IMR-90 (cell line): ENCODE measurements at regions not wholly inside any gene's neighbourhood (a gene's known extent, or its start where the extent isn't known, plus 50 kb on each side); places are given as distances from the start of the nearest gene placed in this dataset.

Source experiments
- ATAC-seq: fragments of 200-7000 bp; cut with Tn5 transposase; 2 replicates; pipeline ENCODE4 v1.9.1; 2020; ENCODE audit warnings: low read depth, mild to moderate bottlenecking, moderate library complexity
- BruUV-seq: library from RNA; stranded (reverse); fragments of 400-500 nt; replicated peaks from 2 replicates; lab custom pipeline; 2021; lab: Mats Ljungman, UMichigan
- CTCF ChIA-PET: fragments of 300-600 bp; formaldehyde crosslinking; extraction: SDS; loops from one replicate; lab custom pipeline; 2021; ENCODE audit warnings: antibody characterized with exemption; lab: Yijun Ruan, JAX
- POLR2A ChIA-PET: fragments of 300-600 bp; sonication (Branson Sonifier 250); formaldehyde crosslinking; loops from one replicate; lab custom pipeline; 2022; ENCODE audit warnings: antibody characterized with exemption; ENCODE audit not compliant: unreplicated experiment; lab: Charles Lee
- DNase-seq: peaks from one replicate; pipeline ENCODE4 v3.0.0; 2013
- H2AFZ ChIP-seq: replicated peaks from 2 replicates; pipeline ENCODE3; 2013; ENCODE audit warnings: low read length, mild to moderate bottlenecking; ENCODE audit not compliant: poor library complexity
- H2AK5ac ChIP-seq: 2 replicates; pipeline ENCODE4 v1.6.1; 2013; ENCODE audit warnings: low read depth, low read length, inconsistent platforms
- H2AK9ac ChIP-seq: replicated peaks from 2 replicates; pipeline ENCODE3; 2013; ENCODE audit warnings: mild to moderate bottlenecking, low read depth, low read length, moderate library complexity; ENCODE audit not compliant: poor library complexity
- H2BK120ac ChIP-seq: 2 replicates; pipeline ENCODE4 v1.6.1; 2013; ENCODE audit warnings: low read depth, low read length, inconsistent platforms
- H2BK15ac ChIP-seq: 3 replicates; pipeline ENCODE4 v1.6.1; 2013; ENCODE audit warnings: low read depth, low read length, inconsistent platforms
- H2BK20ac ChIP-seq: 2 replicates; pipeline ENCODE4 v1.6.1; 2013; ENCODE audit warnings: low read depth, mild to moderate bottlenecking, inconsistent platforms, low read length, moderate library complexity
- H2BK5ac ChIP-seq: 2 replicates; pipeline ENCODE4 v1.6.1; 2013; ENCODE audit warnings: mild to moderate bottlenecking, low read depth, low read length, inconsistent platforms; ENCODE audit not compliant: poor library complexity, severe bottlenecking
- H3K14ac ChIP-seq: replicated peaks from 2 replicates; pipeline ENCODE4 v1.6.1; 2013; ENCODE audit warnings: low read depth, low read length, inconsistent platforms
- H3K18ac ChIP-seq: 2 replicates; pipeline ENCODE4 v1.6.1; 2013; ENCODE audit warnings: low read depth, low read length, control low read depth
- H3K23ac ChIP-seq: 2 replicates; pipeline ENCODE4 v1.6.1; 2013; ENCODE audit warnings: low read depth, low read length, inconsistent platforms
- H3K27ac ChIP-seq: 2 replicates; pipeline ENCODE4 v1.5.1; 2013; ENCODE audit warnings: mild to moderate bottlenecking, control low read depth, low read length; ENCODE audit not compliant: insufficient read depth
- H3K27me3 ChIP-seq: 2 replicates; pipeline ENCODE4 v1.6.1; 2013; ENCODE audit warnings: low read length; ENCODE audit not compliant: control insufficient read depth, insufficient read depth
- H3K36me3 ChIP-seq: 2 replicates; pipeline ENCODE4 v1.6.1; 2013; ENCODE audit warnings: low read length, mixed read lengths; ENCODE audit not compliant: control insufficient read depth, insufficient read depth
- H3K4ac ChIP-seq: 2 replicates; pipeline ENCODE4 v1.6.1; 2013; ENCODE audit warnings: low read depth, low read length, inconsistent platforms
- H3K4me1 ChIP-seq: 2 replicates; pipeline ENCODE4 v1.6.1; 2013; ENCODE audit warnings: low read length, mixed read lengths; ENCODE audit not compliant: control insufficient read depth, insufficient read depth
- H3K4me2 ChIP-seq: 2 replicates; pipeline ENCODE4 v1.6.1; 2013; ENCODE audit warnings: low read depth, mild to moderate bottlenecking, control low read depth, low read length, moderate library complexity
- H3K4me3 ChIP-seq: 2 replicates; pipeline ENCODE4 v1.5.1; 2013; ENCODE audit warnings: low read depth, mild to moderate bottlenecking, control low read depth, low read length, moderate library complexity; ENCODE audit not compliant: insufficient read depth
- H3K56ac ChIP-seq: 2 replicates; pipeline ENCODE4 v1.6.1; 2013; ENCODE audit warnings: low read length, inconsistent platforms; ENCODE audit not compliant: insufficient read depth; ENCODE audit errors: extremely low read depth
- H3K79me1 ChIP-seq, 2 experiments: 2 replicates each; pipeline ENCODE4 v1.6.1; 2013; ENCODE audit warnings: low read length in 2 of 2, inconsistent platforms in 1 of 2, low read depth in 1 of 2
- H3K9ac ChIP-seq: 2 replicates; pipeline ENCODE4 v1.6.1; 2013; ENCODE audit warnings: low read depth, low read length, control low read depth
- H3K9me1 ChIP-seq: 2 replicates; pipeline ENCODE4 v1.6.1; 2013; ENCODE audit warnings: low read length, inconsistent platforms; ENCODE audit not compliant: insufficient read depth
- H3K9me3 ChIP-seq: 2 replicates; pipeline ENCODE4 v1.6.1; 2013; ENCODE audit warnings: low read length; ENCODE audit not compliant: control insufficient read depth, insufficient read depth
- H4K20me1 ChIP-seq: 2 replicates; pipeline ENCODE4 v1.6.1; 2013; ENCODE audit warnings: low read length, inconsistent platforms; ENCODE audit not compliant: insufficient read depth
- H4K5ac ChIP-seq: 2 replicates; pipeline ENCODE4 v1.6.1; 2013; ENCODE audit warnings: mild to moderate bottlenecking, low read depth, low read length, control low read depth
- H4K8ac ChIP-seq, 2 experiments: 2 replicates each; pipeline ENCODE4 v1.6.1; 2013; ENCODE audit warnings: low read depth in 2 of 2, low read length in 2 of 2, control low read depth in 1 of 2, inconsistent platforms in 1 of 2
- H4K91ac ChIP-seq: 2 replicates; pipeline ENCODE4 v1.6.1; 2013; ENCODE audit warnings: low read depth, low read length, inconsistent platforms; ENCODE audit not compliant: insufficient read depth
- CHD1 ChIP-seq: IDR thresholded peaks from 2 replicates; pipeline ENCODE4 v1.6.1; 2012; ENCODE audit warnings: low read depth, low read length, improper control_type of control experiment
- NFE2L2 ChIP-seq: fragments of 150-350 bp; IDR thresholded peaks from 2 replicates; pipeline ENCODE4 v1.6.1; 2016; ENCODE audit warnings: low read depth, mild to moderate bottlenecking, low read length
- POLR2A ChIP-seq: IDR thresholded peaks from 2 replicates; pipeline ENCODE4 v1.6.1; 2012; ENCODE audit warnings: mild to moderate bottlenecking, low read depth, low read length
- RAD21 ChIP-seq: IDR thresholded peaks from 2 replicates; pipeline ENCODE4 v1.6.1; 2012; ENCODE audit warnings: low read length, improper control_type of control experiment
- SMC3 ChIP-seq: fragments of 150-350 bp; IDR thresholded peaks from 2 replicates; pipeline ENCODE4 v1.6.1; 2016; ENCODE audit warnings: low read depth, mild to moderate bottlenecking, antibody characterized with exemption, low read length, moderate library complexity
- WGBS, 2 experiments: methylation state at CpG; one replicate each; pipeline versions ENCODE4 v1.1.5 to v1.1.7; 2013; ENCODE audit warnings: missing lambda C conversion rate in 2 of 2; ENCODE audit not compliant: insufficient read length in 1 of 2; ENCODE audit errors: extremely low coverage in 2 of 2; 5-methylcytosine and 5-hydroxymethylcytosine counted together
- dilution Hi-C: fragments of 300-500 bp; cut with HindIII; formaldehyde crosslinking; loops from one replicate; pipeline ENCODE4 v1.14.3; 2018; ENCODE audit warnings: low sequenced_read_pairs; ENCODE audit not compliant: unreplicated experiment
- in situ Hi-C: fragments of 300-500 bp; cut with MboI; formaldehyde crosslinking; loops from 3 replicates; pipeline ENCODE4 v1.14.3; 2019; ENCODE audit warnings: low sequenced_read_pairs, inconsistent platforms, mixed read lengths
- intact Hi-C: fragments of 100-400 bp; cut with micrococcal nuclease; formaldehyde crosslinking; loops from 2 replicates; pipeline ENCODE4 v1.10.0; 2022

DNA sequence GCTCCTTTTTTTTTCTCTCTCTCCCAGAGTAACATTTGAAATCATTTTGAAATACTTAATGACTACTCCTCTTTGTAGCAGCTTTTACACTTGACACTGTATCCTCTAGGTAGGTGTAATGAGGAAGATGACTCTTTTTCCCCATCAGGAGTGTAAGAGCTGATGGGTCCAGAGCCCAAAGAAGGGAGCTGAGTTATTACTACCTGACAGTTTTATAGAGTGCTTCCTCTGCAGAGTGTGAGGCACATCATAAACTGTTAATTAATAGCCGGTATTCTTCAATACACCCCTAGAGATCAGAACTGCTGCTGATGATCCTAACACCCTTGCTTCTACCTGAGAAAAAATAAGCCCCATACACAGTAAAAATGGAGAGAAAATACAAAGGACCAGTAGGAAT is 279.8 kb upstream of the SEMA3A start:
- H2BK5ac ChIP-seq, result no peak overlapping the region
- no peak overlapping the region for H4K91ac ChIP-seq
- DNase-seq (no peak), ATAC-seq (no peak)
- H4K8ac ChIP-seq, result no peak overlapping the region
- H2AFZ ChIP-seq, result no peak overlapping the region
- H3K4ac ChIP-seq, result no peak overlapping the region
- H3K4me3 ChIP-seq, result no peak overlapping the region
- H3K4me2 ChIP-seq, result no peak overlapping the region
- no peaks in the 10 kb centered on the region for H3K79me1 ChIP-seq
- H3K9me3 ChIP-seq, result no peaks in the 10 kb centered on the region
- intact Hi-C loops (no loop called here), dilution Hi-C loops (no loop called here), in situ Hi-C loops (loop anchor here (25.0 kb wide), 1 partner anchor 538 kb away; no protein-coding TSS in a partner anchor)
- H2BK20ac ChIP-seq, result no peak overlapping the region
- no TSS peak for BruUV-seq
- no peak overlapping the region for H3K56ac ChIP-seq
- CTCF ChIA-PET, result no interaction called here
- no peaks in the 10 kb centered on the region for H3K36me3 ChIP-seq
- H3K9me1 ChIP-seq, result no peaks in the 10 kb centered on the region
- no peak overlapping the region for H3K23ac ChIP-seq
- TF ChIP-seq NFE2L2 (no peak), POLR2A (no peak), CHD1 (no peak), SMC3 (no peak), RAD21 (no peak)
- WGBS, 2 experiments, result no CpG with 5 or more reads among the region's 1 CpG
- H3K27me3 ChIP-seq, result no peaks in the 10 kb centered on the region
- POLR2A ChIA-PET, result no interaction called here
- no peak overlapping the region for H3K9ac ChIP-seq
- H3K14ac ChIP-seq, result no peak overlapping the region
- H4K5ac ChIP-seq, result no peak overlapping the region
- no peaks in the 10 kb centered on the region for H3K4me1 ChIP-seq
- no peak overlapping the region for H2BK15ac ChIP-seq
- no peak overlapping the region for H3K27ac ChIP-seq
- H2BK120ac ChIP-seq, result no peak overlapping the region
- H4K20me1 ChIP-seq, result no peaks in the 10 kb centered on the region
- no peak overlapping the region for H3K18ac ChIP-seq
- H2AK9ac ChIP-seq, result no peak overlapping the region
- H2AK5ac ChIP-seq, result no peak overlapping the region
